ENCODE measurements at regions not wholly inside any gene's neighbourhood (a gene's known extent, or its start where the extent isn't known, plus 50 kb on each side); places are given as distances from the start of the nearest gene placed in this dataset.

- no peak for ATAC-seq
- no peak overlapping the region for H3K27ac Mint-ChIP-seq
- no peak overlapping the region for H3K4me3 Mint-ChIP-seq
- H3K4me1 Mint-ChIP-seq: no peaks in the 10 kb centered on the region
- H3K36me3 Mint-ChIP-seq: no peaks in the 10 kb centered on the region
- no peaks in the 10 kb centered on the region for H3K9me3 Mint-ChIP-seq (ENCODE audit: low read depth)
- H3K27me3 Mint-ChIP-seq: peaks cover 8% of the 10 kb centered on the region
- CTCF ChIA-PET: interaction anchor here (1.5 kb wide), 1 partner anchor 23 kb away, joined by 3 read pairs; no protein-coding TSS in a partner anchor
- DNase-seq: no peak
Observed at GRCh38 chr12:127189992-127190391, 1077.0 kb upstream of the TMEM132C start.

- Mint-ChIP-seq H3K27ac (no peak overlapping the region), H3K9me3 (ENCODE audit: low read depth) (no peaks in the 10 kb centered on the region), H3K36me3 (no peaks in the 10 kb centered on the region), H3K4me3 (no peak overlapping the region), H3K27me3 (peaks cover 13% of the 10 kb centered on the region), H3K4me1 (no peaks in the 10 kb centered on the region)
- ATAC-seq (no peak), DNase-seq (no peak)
- CTCF ChIA-PET: no interaction called here
Observed at GRCh38 chr12:127191129-127191528, 1075.8 kb upstream of the TMEM132C start.

GRCh38 chr12:127192391-127192790 lies 1074.6 kb upstream of the TMEM132C start:
- H3K27ac Mint-ChIP-seq: no peak overlapping the region
- no peak overlapping the region for H3K4me3 Mint-ChIP-seq
- no peaks in the 10 kb centered on the region for H3K9me3 Mint-ChIP-seq (ENCODE audit: low read depth)
- DNase-seq: no peak
- peaks cover 13% of the 10 kb centered on the region for H3K27me3 Mint-ChIP-seq
- CTCF ChIA-PET: interaction anchor here (1.0 kb wide), 1 partner anchor 16 kb away, joined by 3 read pairs; no protein-coding TSS in a partner anchor
- no peaks in the 10 kb centered on the region for H3K4me1 Mint-ChIP-seq
- ATAC-seq: no peak
- H3K36me3 Mint-ChIP-seq: no peaks in the 10 kb centered on the region

GRCh38 chr12:127193341-127193740 lies 1073.6 kb upstream of the TMEM132C start:
- no peak for ATAC-seq
- no peaks in the 10 kb centered on the region for H3K4me1 Mint-ChIP-seq
- H3K36me3 Mint-ChIP-seq: no peaks in the 10 kb centered on the region
- no peak overlapping the region for H3K4me3 Mint-ChIP-seq
- H3K27me3 Mint-ChIP-seq: peaks cover 13% of the 10 kb centered on the region
- CTCF ChIA-PET: no interaction called here
- no peak for DNase-seq
- no peak overlapping the region for H3K27ac Mint-ChIP-seq
- no peaks in the 10 kb centered on the region for H3K9me3 Mint-ChIP-seq (ENCODE audit: low read depth)

- Mint-ChIP-seq H3K4me3 (no peak overlapping the region), H3K4me1 (no peaks in the 10 kb centered on the region), H3K27me3 (peaks cover 13% of the 10 kb centered on the region), H3K27ac (no peak overlapping the region), H3K36me3 (no peaks in the 10 kb centered on the region), H3K9me3 (ENCODE audit: low read depth) (no peaks in the 10 kb centered on the region)
- CTCF ChIA-PET: no interaction called here
- DNase-seq (no peak), ATAC-seq (no peak)
Observed at GRCh38 chr12:127194176-127194575, 1072.8 kb upstream of the TMEM132C start.

- ATAC-seq (no peak), DNase-seq (no peak)
- CTCF ChIA-PET: no interaction called here
- Mint-ChIP-seq H3K27ac (no peak overlapping the region), H3K4me1 (no peaks in the 10 kb centered on the region), H3K9me3 (ENCODE audit: low read depth) (no peaks in the 10 kb centered on the region), H3K4me3 (no peak overlapping the region), H3K36me3 (no peaks in the 10 kb centered on the region), H3K27me3 (no peaks in the 10 kb centered on the region)
Observed at GRCh38 chr12:127205781-127206555, 1061.0 kb upstream of the TMEM132C start.

- DNase-seq (no peak), ATAC-seq (no peak)
- CTCF ChIA-PET: no interaction called here
- no peaks in the 10 kb centered on the region for H3K9me3 Mint-ChIP-seq (ENCODE audit: low read depth)
- peaks cover 4% of the 10 kb centered on the region for H3K27me3 Mint-ChIP-seq
- H3K27ac Mint-ChIP-seq: no peak overlapping the region
- no peaks in the 10 kb centered on the region for H3K4me1 Mint-ChIP-seq
- H3K4me3 Mint-ChIP-seq: no peak overlapping the region
- H3K36me3 Mint-ChIP-seq: no peaks in the 10 kb centered on the region
Observed at GRCh38 chr12:127209318-127209717, 1057.7 kb upstream of the TMEM132C start.

GRCh38 chr12:127214186-127214585 lies 1052.8 kb upstream of the TMEM132C start:
- no peaks in the 10 kb centered on the region for H3K36me3 Mint-ChIP-seq
- CTCF ChIA-PET: no interaction called here
- DNase-seq: no peak

GRCh38 chr12:127223011-127223410 lies 1044.0 kb upstream of the TMEM132C start:
- no peak overlapping the region for H3K4me3 Mint-ChIP-seq
- peaks cover 2% of the 10 kb centered on the region for H3K27me3 Mint-ChIP-seq
- CTCF ChIA-PET: no interaction called here
- ATAC-seq (no peak), DNase-seq (no peak)
- no peak overlapping the region for H3K27ac Mint-ChIP-seq
- H3K4me1 Mint-ChIP-seq: no peaks in the 10 kb centered on the region
- no peaks in the 10 kb centered on the region for H3K36me3 Mint-ChIP-seq
- no peaks in the 10 kb centered on the region for H3K9me3 Mint-ChIP-seq (ENCODE audit: low read depth)

More at GRCh38 chr12:127214186-127214585, 1052.8 kb upstream of the TMEM132C start:
- Mint-ChIP-seq H3K9me3 (ENCODE audit: low read depth) (no peaks in the 10 kb centered on the region), H3K4me1 (no peaks in the 10 kb centered on the region), H3K27me3 (peaks cover 9% of the 10 kb centered on the region), H3K4me3 (no peak overlapping the region), H3K27ac (no peak overlapping the region)
- no peak for ATAC-seq

GRCh38 chr12:127223731-127224130 lies 1043.2 kb upstream of the TMEM132C start:
- no peak overlapping the region for H3K4me3 Mint-ChIP-seq
- H3K9me3 Mint-ChIP-seq (ENCODE audit: low read depth): no peaks in the 10 kb centered on the region
- CTCF ChIA-PET: interaction anchor here (0.9 to 1.0 kb wide), 2 partner anchors 116 to 158 kb away, joined by 3 read pairs; no protein-coding TSS in a partner anchor
- peaks cover 2% of the 10 kb centered on the region for H3K27me3 Mint-ChIP-seq
- H3K4me1 Mint-ChIP-seq: no peaks in the 10 kb centered on the region
- H3K36me3 Mint-ChIP-seq: no peaks in the 10 kb centered on the region
- ATAC-seq (no peak), DNase-seq (no peak)
- H3K27ac Mint-ChIP-seq: no peak overlapping the region

- CTCF ChIA-PET: no interaction called here
- DNase-seq (no peak), ATAC-seq (no peak)
- no peaks in the 10 kb centered on the region for H3K27me3 Mint-ChIP-seq
- H3K9me3 Mint-ChIP-seq (ENCODE audit: low read depth): no peaks in the 10 kb centered on the region
- H3K4me3 Mint-ChIP-seq: no peak overlapping the region
- H3K4me1 Mint-ChIP-seq: no peaks in the 10 kb centered on the region
- H3K27ac Mint-ChIP-seq: no peak overlapping the region
- H3K36me3 Mint-ChIP-seq: no peaks in the 10 kb centered on the region
Observed at GRCh38 chr12:127230843-127231260, 1036.1 kb upstream of the TMEM132C start.

- H3K27ac Mint-ChIP-seq: no peak overlapping the region
- no peaks in the 10 kb centered on the region for H3K36me3 Mint-ChIP-seq
- DNase-seq (no peak), ATAC-seq (no peak)
- CTCF ChIA-PET: no interaction called here
- H3K9me3 Mint-ChIP-seq (ENCODE audit: low read depth): no peaks in the 10 kb centered on the region
- H3K4me1 Mint-ChIP-seq: no peaks in the 10 kb centered on the region
- H3K4me3 Mint-ChIP-seq: no peak overlapping the region
- no peaks in the 10 kb centered on the region for H3K27me3 Mint-ChIP-seq
Observed at GRCh38 chr12:127231371-127231770, 1035.6 kb upstream of the TMEM132C start.

- CTCF ChIA-PET: no interaction called here
- Mint-ChIP-seq H3K27me3 (no peaks in the 10 kb centered on the region), H3K36me3 (no peaks in the 10 kb centered on the region), H3K4me1 (no peaks in the 10 kb centered on the region), H3K9me3 (ENCODE audit: low read depth) (no peaks in the 10 kb centered on the region), H3K4me3 (no peak overlapping the region), H3K27ac (no peak overlapping the region)
- DNase-seq (no peak), ATAC-seq (no peak)
Observed at GRCh38 chr12:127233016-127233415, 1034.0 kb upstream of the TMEM132C start.

- Mint-ChIP-seq H3K36me3 (no peaks in the 10 kb centered on the region), H3K27me3 (no peaks in the 10 kb centered on the region), H3K9me3 (ENCODE audit: low read depth) (no peaks in the 10 kb centered on the region), H3K27ac (no peak overlapping the region), H3K4me3 (no peak overlapping the region), H3K4me1 (no peaks in the 10 kb centered on the region)
- DNase-seq (no peak), ATAC-seq (no peak)
- CTCF ChIA-PET: no interaction called here
Observed at GRCh38 chr12:127235761-127236160, 1031.2 kb upstream of the TMEM132C start.

Measured in activated CD8-positive, alpha-beta memory T cell treated with anti-CD3 and anti-CD28 coated beads, Interleukin-2, amount 10 ng/mL, durations not matched to agents 7 days and 5 days (primary cell).